GM19043 (cell line): ENCODE measurements at regions not wholly inside any gene's neighbourhood (a gene's known extent, or its start where the extent isn't known, plus 50 kb on each side); places are given as distances from the start of the nearest gene placed in this dataset.
"Not testable (repeated sequence)": the region's sequence is repeated elsewhere in the genome, so short reads cannot be mapped to it uniquely, and the experiment has no call there.

Experiments used
- ATAC-seq: cut with Tn5 transposase; IDR thresholded peaks from one replicate; pipeline ENCODE4 v1.9.1; 2021; ENCODE audit warnings: low read depth; ENCODE audit not compliant: unreplicated experiment

GRCh38 chr1:213521206-213521605, 466.6 kb upstream of the PROX1 start:
- no peak for ATAC-seq

GRCh38 chr1:213523781-213524398, 463.9 kb upstream of the PROX1 start:
- no peak for ATAC-seq

GRCh38 chr1:213526306-213526705, 461.5 kb upstream of the PROX1 start:
- no peak for ATAC-seq

GRCh38 chr1:213530611-213531320, 457.0 kb upstream of the PROX1 start:
- no peak for ATAC-seq

- ATAC-seq = no peak
Measured at GRCh38 chr1:213531369-213532310, 456.1 kb upstream of the PROX1 start.

- ATAC-seq = no peak
Measured at GRCh38 chr1:213533125-213533524, 454.6 kb upstream of the PROX1 start.

- no peak for ATAC-seq
Measured at GRCh38 chr1:213535679-213536078, 452.1 kb upstream of the PROX1 start.

GRCh38 chr1:213538251-213538650, 449.5 kb upstream of the PROX1 start:
- no peak for ATAC-seq

GRCh38 chr1:213539464-213539863, 448.3 kb upstream of the PROX1 start:
- ATAC-seq = no peak

GRCh38 chr1:213541641-213542040, 446.1 kb upstream of the PROX1 start:
- ATAC-seq = no peak

GRCh38 chr1:213545181-213545580, 442.6 kb upstream of the PROX1 start:
- not testable (repeated sequence) for ATAC-seq

GRCh38 chr1:213549982-213550381, 437.8 kb upstream of the PROX1 start:
- ATAC-seq = no peak

- ATAC-seq = no peak
Measured at GRCh38 chr1:213550804-213551203, 437.0 kb upstream of the PROX1 start.

- ATAC-seq = no peak
Measured at GRCh38 chr1:213552045-213552444, 435.7 kb upstream of the PROX1 start.

- no peak for ATAC-seq
Measured at GRCh38 chr1:213560226-213560625, 427.5 kb upstream of the PROX1 start.

GRCh38 chr1:213561870-213562269, 425.9 kb upstream of the PROX1 start:
- no peak for ATAC-seq

GRCh38 chr1:213564215-213564659, 423.5 kb upstream of the PROX1 start:
- no peak for ATAC-seq

GRCh38 chr1:213568929-213569815, 418.6 kb upstream of the PROX1 start:
- no peak for ATAC-seq

- ATAC-seq = no peak
Measured at GRCh38 chr1:213569816-213570150, 418.0 kb upstream of the PROX1 start.

- no peak for ATAC-seq
Measured at GRCh38 chr1:213570487-213570886, 417.3 kb upstream of the PROX1 start.
